Panc1 (cell line): ENCODE measurements at regions not wholly inside any gene's neighbourhood (a gene's known extent, or its start where the extent isn't known, plus 50 kb on each side); places are given as distances from the start of the nearest gene placed in this dataset.

Experiments
- ATAC-seq: fragments of 200-7000 bp; cut with Tn5 transposase; 2 replicates; pipeline ENCODE4 v1.9.1; 2020; ENCODE audit warnings: mild to moderate bottlenecking, moderate library complexity
- BruUV-seq: library from RNA; stranded (reverse); fragments of 400-500 nt; replicated peaks from 2 replicates; lab custom pipeline; 2021; lab: Mats Ljungman, UMichigan
- CTCF ChIA-PET: fragments of 300-600 bp; sonication (Branson Sonifier 250); formaldehyde crosslinking; loops from one replicate; lab custom pipeline; 2022; ENCODE audit warnings: antibody characterized with exemption; lab: Charles Lee
- POLR2A ChIA-PET: fragments of 300-600 bp; sonication (Branson Sonifier 250); formaldehyde crosslinking; loops from one replicate; lab custom pipeline; 2022; ENCODE audit warnings: antibody characterized with exemption; lab: Charles Lee
- DNase-seq: peaks from one replicate; pipeline ENCODE4 v3.0.0-alpha.2; 2010; ENCODE audit warnings: low read depth, low spot score
- H3K27ac ChIP-seq: 2 replicates; pipeline ENCODE4 v1.5.1; 2011; ENCODE audit warnings: mild to moderate bottlenecking, low read length, inconsistent platforms
- H3K27me3 ChIP-seq: fragments of 200-500 bp; sonication (Bioruptor generic); 2 replicates; pipeline ENCODE4 v1.6.0; 2014; ENCODE audit warnings: low read length, inconsistent platforms; ENCODE audit not compliant: control insufficient read depth, insufficient read depth
- H3K36me3 ChIP-seq: fragments of 200-500 bp; sonication (Bioruptor generic); 2 replicates; pipeline ENCODE4 v1.5.1; 2014; ENCODE audit warnings: inconsistent platforms, mild to moderate bottlenecking, low read length, moderate library complexity; ENCODE audit not compliant: control insufficient read depth, insufficient read depth
- H3K4me1 ChIP-seq: 2 replicates; pipeline ENCODE4 v1.5.1; 2011; ENCODE audit warnings: inconsistent platforms, mild to moderate bottlenecking, low read length, moderate library complexity; ENCODE audit not compliant: control insufficient read depth, insufficient read depth
- H3K4me3 ChIP-seq, 2 experiments: 2 replicates each; pipeline ENCODE4 v1.5.1; 2011 to 2012; ENCODE audit warnings: low read depth in 2 of 2, low read length in 2 of 2, mild to moderate bottlenecking in 2 of 2, inconsistent platforms in 1 of 2, moderate library complexity in 1 of 2
- H3K9me3 ChIP-seq: fragments of 200-500 bp; sonication (Bioruptor generic); 2 replicates; pipeline ENCODE4 v1.5.1; 2014; ENCODE audit warnings: low read depth, mild to moderate bottlenecking, inconsistent platforms, low read length, moderate library complexity; ENCODE audit not compliant: control insufficient read depth, insufficient read depth
- POLR2AphosphoS5 ChIP-seq: IDR thresholded peaks from 2 replicates; pipeline ENCODE4 v1.6.1; 2012; ENCODE audit warnings: mild to moderate bottlenecking, low read depth, low read length, moderate library complexity
- REST ChIP-seq, 2 experiments: IDR thresholded peaks; 2 replicates each; pipeline ENCODE4 v1.6.1; 2011 to 2012; ENCODE audit warnings: low read depth in 2 of 2, control low read depth in 1 of 2, low read length in 1 of 2, mild to moderate bottlenecking in 1 of 2, moderate library complexity in 1 of 2; ENCODE audit not compliant: insufficient read depth in 1 of 2
- SIN3A ChIP-seq: IDR thresholded peaks from 2 replicates; pipeline ENCODE4 v1.6.1; 2012; ENCODE audit warnings: low read depth, mild to moderate bottlenecking, low read length, moderate library complexity, borderline replicate concordance; ENCODE audit not compliant: insufficient read depth
- TCF7L2 ChIP-seq: IDR thresholded peaks from 2 replicates; pipeline ENCODE4 v1.6.1; 2011; ENCODE audit warnings: mild to moderate bottlenecking, low read depth, low read length, inconsistent platforms
- in situ Hi-C: cut with HindIII; loops from 2 replicates; pipeline ENCODE4 v1.10.0; 2016; ENCODE audit warnings: low sequenced_read_pairs, low pct_unique_long_range_greater_than_20kb
- intact Hi-C: fragments of 100-400 bp; cut with micrococcal nuclease; formaldehyde crosslinking; loops from one replicate; pipeline ENCODE4 v1.10.0; 2022; ENCODE audit not compliant: unreplicated experiment
- TF ChIP-seq, protein P1 (sequence below): fragments of 450-650 bp; IDR thresholded peaks from 2 replicates; pipeline ENCODE4 v1.5.1; 2017; ENCODE audit warnings: mild to moderate bottlenecking

GRCh38 chr3:19739504-19739903 lies 194.5 kb downstream of the EFHB start:
- H3K4me1 ChIP-seq = no peaks in the 10 kb centered on the region
- CTCF ChIA-PET = no interaction called here
- H3K9me3 ChIP-seq = no peaks in the 10 kb centered on the region
- TF ChIP-seq, protein P1, sequence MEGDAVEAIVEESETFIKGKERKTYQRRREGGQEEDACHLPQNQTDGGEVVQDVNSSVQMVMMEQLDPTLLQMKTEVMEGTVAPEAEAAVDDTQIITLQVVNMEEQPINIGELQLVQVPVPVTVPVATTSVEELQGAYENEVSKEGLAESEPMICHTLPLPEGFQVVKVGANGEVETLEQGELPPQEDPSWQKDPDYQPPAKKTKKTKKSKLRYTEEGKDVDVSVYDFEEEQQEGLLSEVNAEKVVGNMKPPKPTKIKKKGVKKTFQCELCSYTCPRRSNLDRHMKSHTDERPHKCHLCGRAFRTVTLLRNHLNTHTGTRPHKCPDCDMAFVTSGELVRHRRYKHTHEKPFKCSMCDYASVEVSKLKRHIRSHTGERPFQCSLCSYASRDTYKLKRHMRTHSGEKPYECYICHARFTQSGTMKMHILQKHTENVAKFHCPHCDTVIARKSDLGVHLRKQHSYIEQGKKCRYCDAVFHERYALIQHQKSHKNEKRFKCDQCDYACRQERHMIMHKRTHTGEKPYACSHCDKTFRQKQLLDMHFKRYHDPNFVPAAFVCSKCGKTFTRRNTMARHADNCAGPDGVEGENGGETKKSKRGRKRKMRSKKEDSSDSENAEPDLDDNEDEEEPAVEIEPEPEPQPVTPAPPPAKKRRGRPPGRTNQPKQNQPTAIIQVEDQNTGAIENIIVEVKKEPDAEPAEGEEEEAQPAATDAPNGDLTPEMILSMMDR = no peak
- TF ChIP-seq POLR2AphosphoS5 (no peak), TCF7L2 (no peak), SIN3A (no peak), REST (IDR thresholded peaks at IDR 0.05; ENCODE audit: insufficient read depth in 1 of 2, low read depth in 2 of 2, low read length in 1 of 2) (no peak)
- no TSS peak for BruUV-seq
- POLR2A ChIA-PET = interaction anchor here (0.6 kb wide), 1 partner anchor 89 kb away, joined by 4 read pairs; no protein-coding TSS in a partner anchor
- in situ Hi-C loops = no loop called here
- H3K27me3 ChIP-seq = no peaks in the 10 kb centered on the region
- ATAC-seq (no peak), DNase-seq (no peak)
- intact Hi-C loops = no loop called here
- no peaks in the 10 kb centered on the region for H3K36me3 ChIP-seq
- H3K27ac ChIP-seq = no peak overlapping the region
- H3K4me3 ChIP-seq = no peak overlapping the region

DNA sequence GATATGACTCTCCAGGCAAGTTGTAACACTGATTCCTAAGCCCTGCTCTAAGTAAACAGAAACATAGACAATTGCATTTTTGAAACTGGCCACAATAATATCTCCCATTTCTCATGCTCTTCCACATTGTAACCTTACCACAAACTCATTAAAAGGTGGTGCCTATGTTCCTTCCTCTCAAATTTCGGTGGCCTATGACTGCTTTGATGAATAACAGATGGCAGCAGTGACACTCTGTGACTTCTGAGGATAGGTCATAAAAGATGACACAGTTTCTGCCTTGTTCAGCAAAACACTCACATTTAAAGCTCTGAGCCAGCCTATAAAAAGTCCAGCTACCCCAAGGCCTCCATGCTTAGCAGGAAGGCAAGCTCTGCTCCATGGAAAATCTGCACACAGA lies 195.2 kb downstream of the EFHB start:
- Histone ChIP-seq H3K4me1 (no peaks in the 10 kb centered on the region), H3K4me3 (no peak overlapping the region), H3K36me3 (no peaks in the 10 kb centered on the region), H3K27ac (no peak overlapping the region), H3K9me3 (no peaks in the 10 kb centered on the region), H3K27me3 (no peaks in the 10 kb centered on the region)
- TF ChIP-seq POLR2AphosphoS5 (no peak), SIN3A (no peak), TCF7L2 (no peak), REST (IDR thresholded peaks at IDR 0.05; ENCODE audit: insufficient read depth in 1 of 2, low read depth in 2 of 2, low read length in 1 of 2) (no peak)
- TF ChIP-seq, protein P1 = no peak
- DNase-seq (no peak), ATAC-seq (no peak)
- CTCF ChIA-PET = no interaction called here
- intact Hi-C loops (no loop called here), in situ Hi-C loops (no loop called here)
- BruUV-seq = no TSS peak
- POLR2A ChIA-PET = no interaction called here
